HEK293T (cell line): ENCODE measurements at regions not wholly inside any gene's neighbourhood (a gene's known extent, or its start where the extent isn't known, plus 50 kb on each side); places are given as distances from the start of the nearest gene placed in this dataset.

ENCODE experiments used
- ARNT ChIP-seq: fragments of 450-650 bp; IDR thresholded peaks from 2 replicates; pipeline ENCODE4 v1.6.1; 2017; ENCODE audit warnings: mild to moderate bottlenecking
- BHLHE40 ChIP-seq: fragments of 450-650 bp; IDR thresholded peaks from 2 replicates; pipeline ENCODE4 v1.6.1; 2016; ENCODE audit warnings: mild to moderate bottlenecking, moderate library complexity, borderline replicate concordance
- ELF4 ChIP-seq: fragments of 450-650 bp; IDR thresholded peaks from 2 replicates; pipeline ENCODE4 v1.6.1; 2017; ENCODE audit warnings: antibody characterized with exemption
- FOXA1 ChIP-seq: fragments of 450-650 bp; IDR thresholded peaks from 2 replicates; pipeline ENCODE4 v1.6.1; 2016; ENCODE audit warnings: mild to moderate bottlenecking
- FOXK2 ChIP-seq: fragments of 450-650 bp; IDR thresholded peaks from 2 replicates; pipeline ENCODE4 v1.6.1; 2016; ENCODE audit warnings: mild to moderate bottlenecking
- FOXM1 ChIP-seq: fragments of 450-650 bp; IDR thresholded peaks from 2 replicates; pipeline ENCODE4 v1.6.1; 2017; ENCODE audit warnings: mild to moderate bottlenecking, borderline replicate concordance
- HDGF ChIP-seq: fragments of 450-650 bp; IDR thresholded peaks from 2 replicates; pipeline ENCODE4 v1.6.1; 2017; ENCODE audit warnings: antibody characterized with exemption, borderline replicate concordance
- LEF1 ChIP-seq: fragments of 450-650 bp; IDR thresholded peaks from 2 replicates; pipeline ENCODE4 v1.6.1; 2017; ENCODE audit warnings: mild to moderate bottlenecking, borderline replicate concordance
- NFRKB ChIP-seq: fragments of 450-650 bp; IDR thresholded peaks from 2 replicates; pipeline ENCODE4 v1.6.1; 2016; ENCODE audit warnings: mild to moderate bottlenecking, moderate library complexity

DNA sequence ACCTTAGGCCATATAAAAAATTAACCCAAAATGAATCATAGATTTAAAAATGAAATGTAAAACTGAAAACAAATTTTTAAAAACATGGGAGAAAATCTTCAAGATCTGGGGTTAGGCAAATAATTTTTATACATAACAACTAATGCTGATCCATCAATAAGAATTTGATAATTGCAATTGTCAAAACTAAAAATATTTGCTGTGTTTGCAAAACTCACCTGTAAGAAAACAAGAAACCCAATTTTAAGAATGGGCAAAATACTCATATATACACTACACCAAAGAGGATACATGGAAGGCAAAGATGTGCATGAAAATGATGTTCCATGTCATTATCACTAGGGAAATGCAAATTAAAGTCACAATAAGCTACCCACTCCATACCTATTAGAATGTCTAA, 194.8 kb upstream of the NRP1 start:
- TF ChIP-seq FOXM1 (no peak), ARNT (no peak), LEF1 (no peak), BHLHE40 (no peak), HDGF (no peak), NFRKB (no peak), FOXK2 (no peak), FOXA1 (no peak), ELF4 (no peak)
